SK-N-SH (cell line): ENCODE measurements at regions not wholly inside any gene's neighbourhood (a gene's known extent, or its start where the extent isn't known, plus 50 kb on each side); places are given as distances from the start of the nearest gene placed in this dataset.

Experiments
- CTCF ChIA-PET: fragments of 300-600, 350-600 bp; formaldehyde crosslinking; extraction: SDS; loops from one replicate; lab custom pipeline; 2021; lab: Yijun Ruan, JAX
- POLR2A ChIA-PET: fragments of 350-600 bp; sonication (Branson Sonifier 250); formaldehyde crosslinking; extraction: SDS; loops from one replicate; lab custom pipeline; 2020; ENCODE audit warnings: antibody characterized with exemption, inconsistent platforms; lab: Yijun Ruan, JAX
- DNase-seq: peaks from one replicate; pipeline ENCODE4 v3.0.0; 2012
- H2AFZ ChIP-seq: fragments of 200-600 bp; sonication (generic); 2 replicates; pipeline ENCODE4 v1.8.1; 2016; ENCODE audit warnings: antibody characterized with exemption, mild to moderate bottlenecking, low read depth
- H3F3A ChIP-seq: fragments of 200-600 bp; sonication (generic); replicated peaks from 2 replicates; pipeline ENCODE3; 2016; ENCODE audit warnings: antibody characterized with exemption, mild to moderate bottlenecking; ENCODE audit not compliant: insufficient read depth
- H3K27ac ChIP-seq, 2 experiments: fragments of 200-500 bp in 1 of 2; fragments of 200-600 bp in 1 of 2; sonication (Bioruptor generic) in 1 of 2; sonication (generic), shearing (Covaris generic) in 1 of 2; 2 replicates each; pipeline versions ENCODE4 v1.5.1 to v1.6.1; 2014 to 2016; ENCODE audit warnings: low read depth in 2 of 2, inconsistent platforms in 1 of 2, low read length in 1 of 2, mild to moderate bottlenecking in 1 of 2, mixed read lengths in 1 of 2
- H3K27me3 ChIP-seq: fragments of 200-600 bp; sonication (generic), shearing (Covaris generic); 2 replicates; pipeline ENCODE4 v1.6.1; 2016; ENCODE audit warnings: mixed run types; ENCODE audit not compliant: insufficient read depth
- H3K36me3 ChIP-seq, 2 experiments: fragments of 200-500 bp in 1 of 2; fragments of 200-600 bp in 1 of 2; sonication (Bioruptor generic) in 1 of 2; sonication (generic) in 1 of 2; replicated peaks in 1 of 2; 2 replicates each; pipeline versions ENCODE3 to v1.5.1; 2014 to 2016; ENCODE audit warnings: low read length in 1 of 2, mild to moderate bottlenecking in 1 of 2; ENCODE audit not compliant: insufficient read depth in 2 of 2, control insufficient read depth in 1 of 2
- H3K4me1 ChIP-seq, 2 experiments: fragments of 200-500 bp in 1 of 2; fragments of 200-600 bp in 1 of 2; sonication (Bioruptor generic) in 1 of 2; sonication (generic), shearing (Covaris generic) in 1 of 2; 2 replicates each; pipeline versions ENCODE4 v1.5.1 to v1.6.1; 2014 to 2016; ENCODE audit warnings: low read depth in 1 of 2, low read length in 1 of 2, mixed run types in 1 of 2; ENCODE audit not compliant: insufficient read depth in 2 of 2, control insufficient read depth in 1 of 2
- H3K4me2 ChIP-seq: fragments of 200-600 bp; sonication (generic), shearing (Covaris generic); 2 replicates; pipeline ENCODE4 v1.6.1; 2017; ENCODE audit warnings: mixed run types
- H3K4me3 ChIP-seq, 2 experiments: fragments of 200-500 bp in 1 of 2; fragments of 200-600 bp in 1 of 2; sonication (Bioruptor generic) in 1 of 2; sonication (generic), shearing (Covaris generic) in 1 of 2; 2 replicates each; pipeline versions ENCODE4 v1.5.1 to v1.8.1; 2014 to 2016; ENCODE audit warnings: low read depth in 2 of 2, inconsistent platforms in 1 of 2, low read length in 1 of 2, mild to moderate bottlenecking in 1 of 2, mixed read lengths in 1 of 2, moderate library complexity in 1 of 2
- H3K79me2 ChIP-seq: fragments of 200-600 bp; sonication (generic); 2 replicates; pipeline ENCODE4 v1.8.1; 2017; ENCODE audit warnings: mild to moderate bottlenecking; ENCODE audit not compliant: insufficient read depth
- H3K9ac ChIP-seq: fragments of 200-600 bp; sonication (generic); 2 replicates; pipeline ENCODE4 v1.6.1; 2017; ENCODE audit warnings: mixed run types
- H3K9me2 ChIP-seq: fragments of 200-600 bp; sonication (generic); 2 replicates; pipeline ENCODE4 v1.6.1; 2017; ENCODE audit warnings: mixed run types
- H3K9me3 ChIP-seq: fragments of 200-600 bp; sonication (generic); 2 replicates; pipeline ENCODE4 v1.6.1; 2017; ENCODE audit warnings: mixed run types, mild to moderate bottlenecking, moderate library complexity
- H4K20me1 ChIP-seq: fragments of 200-600 bp; sonication (generic); 2 replicates; pipeline ENCODE4 v1.6.1; 2017; ENCODE audit warnings: mild to moderate bottlenecking, mixed run types; ENCODE audit not compliant: insufficient read depth
- EZH2phosphoT487 ChIP-seq: fragments of 200-600 bp; sonication (generic); IDR thresholded peaks from 2 replicates; pipeline ENCODE4 v1.6.1; 2017; ENCODE audit warnings: low read depth, mixed run types, mild to moderate bottlenecking, antibody characterized with exemption, moderate library complexity, borderline replicate concordance
- FOXJ3 ChIP-seq: sonication (generic); formaldehyde crosslinking; IDR thresholded peaks from 2 replicates; pipeline ENCODE4 v1.5.1; 2020; ENCODE audit warnings: mild to moderate bottlenecking, missing genetic modification reagents
- FOXM1 ChIP-seq: IDR thresholded peaks from 2 replicates; pipeline ENCODE4 v1.4.0; 2012; ENCODE audit warnings: low read depth, mild to moderate bottlenecking
- GABPA ChIP-seq: IDR thresholded peaks from 2 replicates; pipeline ENCODE4 v1.4.0; 2012; ENCODE audit warnings: low read depth, mild to moderate bottlenecking
- GATA2 ChIP-seq: sonication (generic); formaldehyde crosslinking; IDR thresholded peaks from 2 replicates; pipeline ENCODE4 v1.5.0; 2020; ENCODE audit warnings: mild to moderate bottlenecking, missing genetic modification reagents
- MXI1 ChIP-seq: IDR thresholded peaks from 2 replicates; pipeline ENCODE4 v1.6.1; 2012; ENCODE audit warnings: mild to moderate bottlenecking, low read depth, low read length, improper control_type of control experiment
- NRF1 ChIP-seq: IDR thresholded peaks from 2 replicates; pipeline ENCODE4 v1.6.1; 2012; ENCODE audit warnings: low read depth, mild to moderate bottlenecking, low read length
- POLR2AphosphoS5 ChIP-seq: IDR thresholded peaks from 2 replicates; pipeline ENCODE4 v1.6.1; 2012; ENCODE audit warnings: low read depth, low read length
- RFX5 ChIP-seq: IDR thresholded peaks from 2 replicates; pipeline ENCODE4 v1.6.1; 2012; ENCODE audit warnings: mild to moderate bottlenecking, improper control_type of control experiment, low read length
- SIN3A ChIP-seq: IDR thresholded peaks from 2 replicates; pipeline ENCODE4 v1.6.1; 2012; ENCODE audit warnings: low read depth, mild to moderate bottlenecking, low read length, moderate library complexity, borderline replicate concordance
- SMC3 ChIP-seq: IDR thresholded peaks from 2 replicates; pipeline ENCODE4 v1.6.1; 2012; ENCODE audit warnings: low read depth, low read length, improper control_type of control experiment
- TCF12 ChIP-seq: IDR thresholded peaks from 2 replicates; pipeline ENCODE4 v1.4.0; 2012
- YY1 ChIP-seq: IDR thresholded peaks from 2 replicates; pipeline ENCODE4 v1.4.0; 2012; ENCODE audit warnings: low read depth, mild to moderate bottlenecking
- WGBS: methylation state at CpG from one replicate; pipeline ENCODE4 v1.1.6; 2017; ENCODE audit warnings: low lambda C conversion rate; 5-methylcytosine and 5-hydroxymethylcytosine counted together
- small RNA-seq, 7 experiments: library from RNA; depleted of rRNA; stranded (forward); fragments of <200 nt; gene quantifications; one replicate each; pipeline ENCODE3, GENCODE V24; 2012

DNA sequence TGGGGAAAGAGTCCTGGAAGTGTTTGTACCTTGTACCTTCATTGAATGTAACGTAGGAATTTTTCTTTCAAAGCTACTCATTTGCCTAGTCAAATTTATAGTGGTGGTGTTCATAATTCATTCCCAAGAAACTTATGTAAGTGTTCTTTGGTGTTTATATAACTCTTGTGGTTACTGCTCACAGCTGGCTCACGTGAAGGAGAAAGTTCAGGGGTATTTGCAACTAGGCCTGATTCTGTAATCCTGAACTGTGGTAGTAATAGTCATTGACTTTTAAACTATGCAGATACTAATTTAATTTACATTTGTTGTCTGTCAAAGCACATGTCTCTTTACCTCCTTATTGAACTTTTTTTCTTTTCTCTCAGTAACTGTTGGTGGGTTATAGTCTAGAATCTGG, 50.5 kb upstream of the TEX264 start:
- WGBS = 97% methylated on average over 2 of the region's 2 CpGs
- Histone ChIP-seq H3K4me1 (peaks cover 8% of the 10 kb centered on the region in 2 experiments; a peak in 2 of 4 replicates), H3K9me2 (no peaks in the 10 kb centered on the region), H3K36me3 (no peaks in the 10 kb centered on the region), H3K9me3 (no peaks in the 10 kb centered on the region), H3K4me2 (no peak overlapping the region), H3K9ac (no peak overlapping the region), H3K79me2 (peaks cover 30% of the 10 kb centered on the region), H4K20me1 (peaks cover 21% of the 10 kb centered on the region; the same call in 1 of the 2 replicates), H3K27me3 (no peaks in the 10 kb centered on the region), H3K27ac (no peak overlapping the region), H3F3A (no peaks in the 10 kb centered on the region), H2AFZ (no peak overlapping the region), H3K4me3 (no peak overlapping the region)
- CTCF ChIA-PET = no interaction called here
- TF ChIP-seq SIN3A = no peak
- no peak for TF ChIP-seq RFX5
- TF ChIP-seq POLR2AphosphoS5 = no peak
- TF ChIP-seq FOXM1 = no peak
- no peak for TF ChIP-seq SMC3
- TF ChIP-seq GATA2 (CRISPR knock-in tag) = no peak
- TF ChIP-seq YY1 = no peak
- TF ChIP-seq GABPA = no peak
- POLR2A ChIA-PET = no interaction called here
- no peak for DNase-seq

- TF ChIP-seq GABPA (no peak), MXI1 (no peak), NRF1 (no peak), TCF12 (no peak), EZH2phosphoT487 (no peak), RFX5 (no peak), FOXJ3 (no peak)
- no peak overlapping the region for H3K9ac ChIP-seq
- H3K36me3 ChIP-seq = no peaks in the 10 kb centered on the region
- ChIA-PET CTCF (no interaction called here), POLR2A (no interaction called here)
- no peaks in the 10 kb centered on the region for H3K9me3 ChIP-seq
- H2AFZ ChIP-seq = no peak overlapping the region
- H3K79me2 ChIP-seq = peaks cover 26% of the 10 kb centered on the region
- no peak overlapping the region for H3K27ac ChIP-seq
- no peaks in the 10 kb centered on the region for H3K9me2 ChIP-seq
- peaks cover 21% of the 10 kb centered on the region; the same call in 1 of the 2 replicates for H4K20me1 ChIP-seq
- H3K4me3 ChIP-seq = no peak overlapping the region
- no peak for DNase-seq
- WGBS = 100% methylated on average over 2 of the region's 2 CpGs
- H3K4me2 ChIP-seq = no peak overlapping the region
- H3F3A ChIP-seq = no peaks in the 10 kb centered on the region
- H3K27me3 ChIP-seq = no peaks in the 10 kb centered on the region
- peaks cover 8% of the 10 kb centered on the region in 2 experiments; a peak in 2 of 4 replicates for H3K4me1 ChIP-seq
Measured at GRCh38 chr3:51621091-51621892, 49.8 kb upstream of the TEX264 start.

Small RNA genes lying in the stretch of these regions (small RNA-seq; reads per million reads assigned to genes)
- gene RNU6ATAC29P = 0 reads per million in 7 experiments
